PC-3 (cell line): ENCODE measurements at regions not wholly inside any gene's neighbourhood (a gene's known extent, or its start where the extent isn't known, plus 50 kb on each side); places are given as distances from the start of the nearest gene placed in this dataset.

ENCODE experiments used
- ATAC-seq: fragments of 200-7000 bp; cut with Tn5 transposase; 2 replicates; pipeline ENCODE4 v1.9.1; 2020; ENCODE audit warnings: mild to moderate bottlenecking, moderate library complexity
- BruUV-seq: library from RNA; stranded (reverse); fragments of 400-500 nt; replicated peaks from 2 replicates; lab custom pipeline; 2021; lab: Mats Ljungman, UMichigan
- CTCF ChIA-PET: fragments of 300-600 bp; sonication (Branson Sonifier 250); formaldehyde crosslinking; loops from one replicate; lab custom pipeline; 2022; ENCODE audit warnings: antibody characterized with exemption; lab: Charles Lee
- POLR2A ChIA-PET: fragments of 300-600 bp; sonication (Branson Sonifier 250); formaldehyde crosslinking; loops from one replicate; lab custom pipeline; 2022; ENCODE audit warnings: antibody characterized with exemption; ENCODE audit not compliant: unreplicated experiment; lab: Charles Lee
- DNase-seq: peaks from one replicate; pipeline ENCODE4 v3.0.0-alpha.2; 2015
- H2AFZ ChIP-seq: fragments of 300-600 bp; sonication (generic); 2 replicates; pipeline ENCODE4 v1.6.0; 2016; ENCODE audit warnings: antibody characterized with exemption, low read length
- H3F3A ChIP-seq: fragments of 300-600 bp; sonication (generic); one replicate; pipeline ENCODE4 v1.6.0; 2017; ENCODE audit warnings: antibody characterized with exemption, low read length, control low read depth, mild to moderate bottlenecking; ENCODE audit not compliant: unreplicated experiment
- H3K27ac ChIP-seq: fragments of 300-600 bp; sonication (generic); 2 replicates; pipeline ENCODE4 v1.5.1; 2016; ENCODE audit warnings: mild to moderate bottlenecking, low read length
- H3K27me3 ChIP-seq: fragments of 300-600 bp; sonication (generic); 2 replicates; pipeline ENCODE4 v1.6.1; 2016; ENCODE audit warnings: low read length, mixed read lengths
- H3K36me3 ChIP-seq: fragments of 300-600 bp; sonication (generic); 2 replicates; pipeline ENCODE4 v1.6.1; 2016; ENCODE audit warnings: low read depth, mixed run types, low read length, mixed read lengths
- H3K4me1 ChIP-seq: fragments of 300-600 bp; sonication (generic); 2 replicates; pipeline ENCODE4 v1.5.1; 2016; ENCODE audit warnings: low read length; ENCODE audit not compliant: insufficient read depth
- H3K4me2 ChIP-seq: fragments of 300-600 bp; sonication (generic); 2 replicates; pipeline ENCODE4 v1.6.0; 2016; ENCODE audit warnings: low read length
- H3K4me3 ChIP-seq: fragments of 300-600 bp; sonication (generic); 2 replicates; pipeline ENCODE4 v1.5.1; 2016; ENCODE audit warnings: mild to moderate bottlenecking, low read length, mixed read lengths
- H3K79me2 ChIP-seq: fragments of 300-600 bp; sonication (generic); 2 replicates; pipeline ENCODE4 v1.6.1; 2017; ENCODE audit warnings: low read length, mixed read lengths
- H3K9ac ChIP-seq: fragments of 300-600 bp; sonication (generic); 2 replicates; pipeline ENCODE4 v1.6.0; 2016; ENCODE audit warnings: mild to moderate bottlenecking, low read length
- H3K9me2 ChIP-seq: fragments of 300-600 bp; sonication (generic); replicated peaks from 2 replicates; pipeline ENCODE4 v1.6.1; 2016; ENCODE audit warnings: mixed run types, low read length, mixed read lengths
- H3K9me3 ChIP-seq: fragments of 300-600 bp; sonication (generic); 2 replicates; pipeline ENCODE4 v1.6.1; 2016; ENCODE audit warnings: low read length, mixed read lengths
- H4K20me1 ChIP-seq: fragments of 300-600 bp; sonication (generic); 2 replicates; pipeline ENCODE4 v1.6.1; 2016; ENCODE audit warnings: low read length, mixed read lengths
- CTCF ChIP-seq: fragments of 300-600 bp; sonication (generic); conservative IDR thresholded peaks from 2 replicates; pipeline ENCODE4 v1.5.1; 2017; ENCODE audit warnings: antibody characterized with exemption, low read depth, mild to moderate bottlenecking, low read length
- EZH2 ChIP-seq: fragments of 300-600 bp; sonication (generic); IDR thresholded peaks from one replicate; pipeline ENCODE4 v1.6.1; 2017; ENCODE audit warnings: antibody characterized with exemption, mild to moderate bottlenecking, low read length; ENCODE audit not compliant: unreplicated experiment
- EZH2phosphoT487 ChIP-seq: fragments of 300-600 bp; sonication (generic); IDR thresholded peaks from 2 replicates; pipeline ENCODE4 v1.6.1; 2018; ENCODE audit warnings: mild to moderate bottlenecking, antibody characterized with exemption, low read length, borderline replicate concordance
- intact Hi-C: fragments of 100-400 bp; cut with micrococcal nuclease; formaldehyde crosslinking; loops from 2 replicates; pipeline ENCODE4 v1.9.0; 2023

GRCh38 chr2:207333599-207334300, 168.0 kb upstream of the KLF7 start:
- Histone ChIP-seq H3K9me2 (no peaks in the 10 kb centered on the region), H3F3A (peaks cover 7% of the 10 kb centered on the region), H3K27me3 (no peaks in the 10 kb centered on the region), H4K20me1 (no peaks in the 10 kb centered on the region), H3K9ac (peak overlapping the region; percentile 69), H2AFZ (peak overlapping the region; percentile 65; the same call in 1 of the 2 replicates), H3K79me2 (no peaks in the 10 kb centered on the region), H3K36me3 (no peaks in the 10 kb centered on the region), H3K4me3 (peak overlapping the region; percentile 57), H3K4me2 (peak overlapping the region; percentile 77), H3K4me1 (peaks cover 66% of the 10 kb centered on the region), H3K27ac (peak overlapping the region; percentile 92), H3K9me3 (no peaks in the 10 kb centered on the region)
- POLR2A ChIA-PET, result interaction anchor here (0.6 kb wide), 2 partner anchors 69 to 350 kb away, joined by 5 to 8 read pairs; no protein-coding TSS in a partner anchor
- TF ChIP-seq EZH2, result no peak
- no peak for TF ChIP-seq CTCF
- no peak for TF ChIP-seq EZH2phosphoT487
- ATAC-seq (no peak), DNase-seq (no peak)
- BruUV-seq, result no TSS peak
- intact Hi-C loops, result loop anchor here (2.0 to 10.0 kb wide), 6 partner anchors 61 to 529 kb away; no protein-coding TSS in a partner anchor
- CTCF ChIA-PET, result interaction anchor here (0.6 kb wide), 1 partner anchor 48 kb away, joined by 6 read pairs; no protein-coding TSS in a partner anchor

GRCh38 chr2:207334301-207334623, 168.5 kb upstream of the KLF7 start:
- intact Hi-C loops, result loop anchor here (2.0 to 10.0 kb wide), 6 partner anchors 61 to 529 kb away; no protein-coding TSS in a partner anchor
- CTCF ChIA-PET, result interaction anchor here (0.6 kb wide), 1 partner anchor 49 kb away, joined by 6 read pairs; no protein-coding TSS in a partner anchor
- H3K9ac ChIP-seq, result peak overlapping the region; percentile 69
- ATAC-seq (peak; percentile 3; the same call in 1 of the 2 replicates), DNase-seq (no peak)
- H3K79me2 ChIP-seq, result no peaks in the 10 kb centered on the region
- H3K36me3 ChIP-seq, result no peaks in the 10 kb centered on the region
- H3K27me3 ChIP-seq, result no peaks in the 10 kb centered on the region
- peaks cover 7% of the 10 kb centered on the region for H3F3A ChIP-seq
- H4K20me1 ChIP-seq, result no peaks in the 10 kb centered on the region
- no peak for TF ChIP-seq EZH2phosphoT487
- no peak for TF ChIP-seq EZH2
- no peak for TF ChIP-seq CTCF
- BruUV-seq, result no TSS peak
- H3K27ac ChIP-seq, result peak overlapping the region; percentile 92
- peak overlapping the region; percentile 65 for H2AFZ ChIP-seq
- H3K4me1 ChIP-seq, result peaks cover 60% of the 10 kb centered on the region
- no peaks in the 10 kb centered on the region for H3K9me2 ChIP-seq
- no peaks in the 10 kb centered on the region for H3K9me3 ChIP-seq
- H3K4me2 ChIP-seq, result peak overlapping the region; percentile 77
- POLR2A ChIA-PET, result interaction anchor here (0.6 to 0.8 kb wide), 3 partner anchors 68 to 350 kb away, joined by 3 to 8 read pairs (median 5); partner anchors contain the start of gene KLF7
- peak overlapping the region; percentile 57 for H3K4me3 ChIP-seq
